ENCODE measurements at regions not wholly inside any gene's neighbourhood (a gene's known extent, or its start where the extent isn't known, plus 50 kb on each side); places are given as distances from the start of the nearest gene placed in this dataset.
"Not testable (repeated sequence)": the region's sequence is repeated elsewhere in the genome, so short reads cannot be mapped to it uniquely, and the experiment has no call there.

GRCh38 chr11:24386546-24387397, 110.1 kb upstream of the LUZP2 start:
- peak; percentile 43 for DNase-seq (ENCODE audit: low spot score)

- no peak for DNase-seq (ENCODE audit: low spot score)
Measured at GRCh38 chr11:24389575-24389974, 107.3 kb upstream of the LUZP2 start.

GRCh38 chr11:24390016-24390415, 106.8 kb upstream of the LUZP2 start:
- DNase-seq (ENCODE audit: low spot score): no peak

- DNase-seq (ENCODE audit: low spot score): no peak
Measured at GRCh38 chr11:24390762-24391161, 106.1 kb upstream of the LUZP2 start.

- no peak for DNase-seq (ENCODE audit: low spot score)
Measured at GRCh38 chr11:24391167-24391566, 105.7 kb upstream of the LUZP2 start.

GRCh38 chr11:24400059-24400665, 96.7 kb upstream of the LUZP2 start:
- DNase-seq (ENCODE audit: low spot score): no peak

- DNase-seq (ENCODE audit: low spot score): no peak
Measured at GRCh38 chr11:24406389-24406788, 90.5 kb upstream of the LUZP2 start.

- DNase-seq (ENCODE audit: low spot score): no peak
Measured at GRCh38 chr11:24406980-24407379, 89.9 kb upstream of the LUZP2 start.

- no peak for DNase-seq (ENCODE audit: low spot score)
Measured at GRCh38 chr11:24407733-24408132, 89.1 kb upstream of the LUZP2 start.

- no peak for DNase-seq (ENCODE audit: low spot score)
Measured at GRCh38 chr11:24408202-24408601, 88.7 kb upstream of the LUZP2 start.

GRCh38 chr11:24411791-24412190, 85.1 kb upstream of the LUZP2 start:
- DNase-seq (ENCODE audit: low spot score): no peak

- DNase-seq (ENCODE audit: low spot score): no peak
Measured at GRCh38 chr11:24412722-24413121, 84.1 kb upstream of the LUZP2 start.

GRCh38 chr11:24413391-24413790, 83.5 kb upstream of the LUZP2 start:
- no peak for DNase-seq (ENCODE audit: low spot score)

GRCh38 chr11:24415955-24416636, 80.8 kb upstream of the LUZP2 start:
- DNase-seq (ENCODE audit: low spot score): not testable (repeated sequence)

GRCh38 chr11:24421766-24422165, 75.1 kb upstream of the LUZP2 start:
- no peak for DNase-seq (ENCODE audit: low spot score)

GRCh38 chr11:24422376-24422775, 74.5 kb upstream of the LUZP2 start:
- DNase-seq (ENCODE audit: low spot score): no peak

- DNase-seq (ENCODE audit: low spot score): no peak
Measured at GRCh38 chr11:24437123-24437522, 59.7 kb upstream of the LUZP2 start.

All from NAMALWA (cell line).